ENCODE measurements at regions not wholly inside any gene's neighbourhood (a gene's known extent, or its start where the extent isn't known, plus 50 kb on each side); places are given as distances from the start of the nearest gene placed in this dataset.

DNA sequence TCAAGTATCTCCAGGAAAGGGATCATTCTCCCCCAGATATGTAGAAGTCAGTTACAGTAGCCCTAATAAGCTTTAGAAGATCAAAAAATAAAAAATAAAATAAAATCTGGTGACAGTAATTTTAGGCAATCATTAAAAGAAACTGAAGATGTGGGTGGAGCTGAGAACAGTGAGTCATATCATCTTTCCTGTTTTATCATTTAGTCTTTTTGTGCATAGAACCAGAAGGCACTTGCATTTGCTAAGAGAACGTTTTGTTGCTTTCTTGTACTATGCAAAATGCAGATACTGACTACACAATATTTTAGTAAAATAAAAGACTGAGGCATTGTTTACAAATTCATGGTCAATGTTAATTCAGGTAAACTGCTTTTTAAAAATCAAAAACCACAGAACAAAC, 497.4 kb upstream of the EPHA7 start:
- TF ChIP-seq, protein P1, sequence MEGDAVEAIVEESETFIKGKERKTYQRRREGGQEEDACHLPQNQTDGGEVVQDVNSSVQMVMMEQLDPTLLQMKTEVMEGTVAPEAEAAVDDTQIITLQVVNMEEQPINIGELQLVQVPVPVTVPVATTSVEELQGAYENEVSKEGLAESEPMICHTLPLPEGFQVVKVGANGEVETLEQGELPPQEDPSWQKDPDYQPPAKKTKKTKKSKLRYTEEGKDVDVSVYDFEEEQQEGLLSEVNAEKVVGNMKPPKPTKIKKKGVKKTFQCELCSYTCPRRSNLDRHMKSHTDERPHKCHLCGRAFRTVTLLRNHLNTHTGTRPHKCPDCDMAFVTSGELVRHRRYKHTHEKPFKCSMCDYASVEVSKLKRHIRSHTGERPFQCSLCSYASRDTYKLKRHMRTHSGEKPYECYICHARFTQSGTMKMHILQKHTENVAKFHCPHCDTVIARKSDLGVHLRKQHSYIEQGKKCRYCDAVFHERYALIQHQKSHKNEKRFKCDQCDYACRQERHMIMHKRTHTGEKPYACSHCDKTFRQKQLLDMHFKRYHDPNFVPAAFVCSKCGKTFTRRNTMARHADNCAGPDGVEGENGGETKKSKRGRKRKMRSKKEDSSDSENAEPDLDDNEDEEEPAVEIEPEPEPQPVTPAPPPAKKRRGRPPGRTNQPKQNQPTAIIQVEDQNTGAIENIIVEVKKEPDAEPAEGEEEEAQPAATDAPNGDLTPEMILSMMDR (IDR thresholded peaks at IDR 0.05), result no peak
- TF ChIP-seq EZH2 (IDR thresholded peaks at IDR 0.05), result no peak
- no peak for TF ChIP-seq EZH2phosphoT487 (IDR thresholded peaks at IDR 0.05)

All from neural progenitor cell (in vitro differentiated cells).